Liver (tissue), 3 donors: ENCODE measurements at regions not wholly inside any gene's neighbourhood (a gene's known extent, or its start where the extent isn't known, plus 50 kb on each side); places are given as distances from the start of the nearest gene placed in this dataset.

Experiments
- ATF3 ChIP-seq: IDR thresholded peaks from 2 replicates; pipeline ENCODE4 v1.6.1; 2016; ENCODE audit warnings: antibody characterized with exemption
- CTCF ChIP-seq: fragments of 150-350 bp; IDR thresholded peaks from 2 replicates; pipeline ENCODE4 v1.5.1; 2017; ENCODE audit warnings: improper control_type of control experiment, low read depth, low read length; ENCODE audit not compliant: missing input control
- EGR1 ChIP-seq, 2 donors: IDR thresholded peaks; 2 replicates each; pipeline ENCODE4 v1.6.1; 2016 to 2018; ENCODE audit warnings: antibody characterized with exemption in 2 of 2, low read depth in 2 of 2
- FOXA1 ChIP-seq: IDR thresholded peaks from 2 replicates; pipeline ENCODE4 v1.6.1; 2016; ENCODE audit warnings: antibody characterized with exemption
- GABPA ChIP-seq, 2 donors: IDR thresholded peaks in 1 of 2; conservative IDR thresholded peaks in 1 of 2; 2 replicates each; pipeline ENCODE4 v1.6.1; 2016; ENCODE audit warnings: antibody characterized with exemption in 2 of 2, mild to moderate bottlenecking in 1 of 2, moderate library complexity in 1 of 2
- HNF4A ChIP-seq, 2 donors: conservative IDR thresholded peaks; 2 replicates each; pipeline ENCODE4 v1.6.1; 2016; ENCODE audit warnings: antibody characterized with exemption in 2 of 2, mild to moderate bottlenecking in 2 of 2
- JUND ChIP-seq, 2 donors: IDR thresholded peaks; 2 replicates each; pipeline ENCODE4 v1.6.1; 2016; ENCODE audit warnings: antibody characterized with exemption in 2 of 2
- MAX ChIP-seq: IDR thresholded peaks from 2 replicates; pipeline ENCODE4 v1.6.1; 2016; ENCODE audit warnings: antibody characterized with exemption
- RAD21 ChIP-seq, 2 donors: IDR thresholded peaks; 2 replicates each; pipeline ENCODE4 v1.6.1; 2016; ENCODE audit warnings: antibody characterized with exemption in 2 of 2, mild to moderate bottlenecking in 2 of 2
- REST ChIP-seq: IDR thresholded peaks from 2 replicates; pipeline ENCODE4 v1.6.1; 2016; ENCODE audit warnings: antibody characterized with exemption, mild to moderate bottlenecking
- SP1 ChIP-seq: IDR thresholded peaks from 2 replicates; pipeline ENCODE4 v1.6.1; 2018; ENCODE audit warnings: antibody characterized with exemption, mild to moderate bottlenecking
- YY1 ChIP-seq: IDR thresholded peaks from 2 replicates; pipeline ENCODE4 v1.6.1; 2016; ENCODE audit warnings: antibody characterized with exemption, mild to moderate bottlenecking
- ZBTB33 ChIP-seq: IDR thresholded peaks from 2 replicates; pipeline ENCODE4 v1.6.1; 2016; ENCODE audit warnings: antibody characterized with exemption
- donor health status: healthy.
- donor health status: healthy.

GRCh38 chr15:94838281-94838680 is 606.9 kb downstream of the MCTP2 start:
- TF ChIP-seq CTCF (no peak), FOXA1 (no peak), YY1 (no peak), HNF4A (conservative IDR thresholded peaks at IDR 0.05) (no peak), SP1 (no peak), EGR1 (IDR thresholded peaks at IDR 0.05; ENCODE audit: low read depth in 2 of 2) (no peak), RAD21 (IDR thresholded peaks at IDR 0.05) (no peak), JUND (IDR thresholded peaks at IDR 0.05) (no peak), GABPA (IDR thresholded peaks at IDR 0.05 in 1 of 2, conservative IDR thresholded peaks at IDR 0.05 in 1 of 2) (no peak), MAX (no peak), ZBTB33 (no peak), REST (no peak), ATF3 (no peak)
